ENCODE measurements at regions not wholly inside any gene's neighbourhood (a gene's known extent, or its start where the extent isn't known, plus 50 kb on each side); places are given as distances from the start of the nearest gene placed in this dataset.

GRCh38 chr14:21749306-21749868, 75.8 kb upstream of the OR4E1 start:
- TF ChIP-seq CTCF (IDR thresholded peaks at IDR 0.05) (no peak), POLR2A (IDR thresholded peaks at IDR 0.05) (no peak)
- H3K4me3 ChIP-seq (replicated peaks in 1 of 3), result no peak overlapping the region
- intact Hi-C loops (cut with DNase I), result no loop called here

DNA sequence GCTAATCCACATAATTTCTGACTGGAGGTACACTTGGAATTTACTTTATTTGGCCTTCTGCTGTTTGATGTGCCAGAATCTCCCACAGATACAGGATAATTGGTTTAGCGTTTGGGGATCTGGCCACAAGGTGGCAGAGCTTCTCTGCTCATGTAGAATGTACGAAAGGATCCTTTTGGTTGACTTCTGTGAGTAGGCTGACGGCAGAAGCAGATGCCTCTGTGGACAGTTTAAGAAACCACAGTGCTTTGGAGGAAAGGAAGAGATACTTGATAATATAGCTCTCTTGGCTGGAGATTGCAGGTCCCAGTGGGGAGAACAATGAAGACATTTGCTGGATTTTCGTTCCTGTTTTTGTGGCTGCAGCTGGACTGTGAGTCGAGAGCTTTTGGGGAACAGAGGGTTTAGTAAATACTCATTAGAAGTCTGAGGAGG, 75.3 kb upstream of the OR4E1 start:
- Histone ChIP-seq H3K27ac (no peak overlapping the region), H3K4me3 (replicated peaks in 1 of 3) (no peak overlapping the region), H3K27me3 (no peaks in the 10 kb centered on the region), H3K9me3 (no peaks in the 10 kb centered on the region), H3K36me3 (no peaks in the 10 kb centered on the region), H3K4me1 (no peaks in the 10 kb centered on the region)
- TF ChIP-seq CTCF (IDR thresholded peaks at IDR 0.05) (peak in 3 of 6 experiments; percentile 14 to 61 (median 18)), POLR2A (IDR thresholded peaks at IDR 0.05) (no peak)
- intact Hi-C loops (cut with DNase I), result no loop called here
- peak; percentile 25 to 28 for DNase-seq
- 8 to 17% methylated on average over 5 of the region's 5 CpGs for WGBS, 2 donors

More at GRCh38 chr14:21749306-21749868, 75.8 kb upstream of the OR4E1 start:
- H3K27me3 ChIP-seq, result no peaks in the 10 kb centered on the region
- 64 to 78% methylated on average over 5 of the region's 5 CpGs for WGBS, 2 donors
- no peaks in the 10 kb centered on the region for H3K4me1 ChIP-seq
- H3K9me3 ChIP-seq, result no peaks in the 10 kb centered on the region
- no peaks in the 10 kb centered on the region for H3K36me3 ChIP-seq
- H3K27ac ChIP-seq, result no peak overlapping the region
- no peak for DNase-seq

DNA sequence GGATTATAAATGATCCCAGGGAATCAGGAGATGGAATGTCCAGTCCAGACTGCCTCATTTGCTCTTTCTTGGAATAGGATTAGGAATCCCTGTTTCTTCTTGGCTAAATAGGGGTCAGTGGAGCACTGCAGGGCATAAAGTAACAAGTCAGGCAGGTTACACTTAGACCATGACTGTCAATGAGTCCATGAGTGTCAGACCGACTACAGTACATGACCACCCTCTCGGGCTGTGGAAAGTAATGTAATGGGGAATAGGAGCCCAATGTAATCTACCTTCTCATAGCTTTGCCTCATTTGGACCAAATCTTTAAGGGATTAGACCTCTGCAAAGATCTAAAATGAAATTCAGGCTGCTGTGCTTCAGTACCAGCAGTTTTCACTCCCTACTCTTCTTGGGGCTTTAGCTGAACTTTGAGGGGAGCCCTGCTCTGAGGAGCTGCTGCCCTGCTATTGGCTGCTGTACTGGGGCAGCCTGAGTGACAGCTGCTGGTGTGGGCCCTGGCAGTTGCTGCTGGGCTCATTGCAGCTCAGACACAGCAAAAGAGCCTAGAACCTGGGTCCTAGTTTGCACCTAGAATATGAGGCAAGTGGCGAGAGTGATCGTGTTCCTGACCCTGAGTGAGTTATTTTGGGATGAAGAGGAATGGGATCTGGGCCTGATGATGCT, 62.2 kb upstream of the OR4E1 start:
- Histone ChIP-seq H3K4me1 (no peaks in the 10 kb centered on the region), H3K27me3 (no peaks in the 10 kb centered on the region), H3K36me3 (no peaks in the 10 kb centered on the region), H3K9me3 (no peaks in the 10 kb centered on the region), H3K4me3 (replicated peaks in 1 of 3) (no peak overlapping the region), H3K27ac (no peak overlapping the region)
- no peak for DNase-seq
- intact Hi-C loops (cut with DNase I), result no loop called here
- TF ChIP-seq POLR2A (IDR thresholded peaks at IDR 0.05) (no peak), CTCF (IDR thresholded peaks at IDR 0.05) (no peak)
- 57 to 74% methylated on average over 4 of the region's 4 CpGs for WGBS, 2 donors

DNA sequence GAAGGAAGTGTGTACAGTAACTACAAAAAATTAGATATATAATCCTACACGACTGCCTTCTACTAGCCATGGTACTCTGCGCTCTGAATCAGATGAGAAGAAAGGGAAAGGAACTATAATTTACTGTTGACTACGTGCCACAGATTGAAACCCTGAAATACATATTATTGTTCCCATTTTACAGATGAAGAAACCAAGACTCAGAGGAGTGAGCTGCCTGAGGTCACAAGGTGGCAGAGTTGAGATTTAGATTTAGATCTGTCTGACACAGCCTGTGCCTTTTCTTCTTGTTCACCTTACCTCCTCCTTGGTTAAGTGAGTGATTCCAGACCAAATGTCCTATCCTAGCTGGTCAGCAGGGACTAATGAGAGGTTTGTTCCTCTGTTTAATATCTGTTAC, 61.6 kb upstream of the OR4E1 start:
- TF ChIP-seq POLR2A (IDR thresholded peaks at IDR 0.05) (no peak), CTCF (IDR thresholded peaks at IDR 0.05) (no peak)
- Histone ChIP-seq H3K4me1 (no peaks in the 10 kb centered on the region), H3K4me3 (replicated peaks in 1 of 3) (no peak overlapping the region), H3K9me3 (no peaks in the 10 kb centered on the region), H3K36me3 (no peaks in the 10 kb centered on the region), H3K27ac (no peak overlapping the region), H3K27me3 (no peaks in the 10 kb centered on the region)
- 79 to 84% methylated on average over 3 of the region's 3 CpGs for WGBS, 2 donors
- intact Hi-C loops (cut with DNase I), result no loop called here
- no peak for DNase-seq

DNA sequence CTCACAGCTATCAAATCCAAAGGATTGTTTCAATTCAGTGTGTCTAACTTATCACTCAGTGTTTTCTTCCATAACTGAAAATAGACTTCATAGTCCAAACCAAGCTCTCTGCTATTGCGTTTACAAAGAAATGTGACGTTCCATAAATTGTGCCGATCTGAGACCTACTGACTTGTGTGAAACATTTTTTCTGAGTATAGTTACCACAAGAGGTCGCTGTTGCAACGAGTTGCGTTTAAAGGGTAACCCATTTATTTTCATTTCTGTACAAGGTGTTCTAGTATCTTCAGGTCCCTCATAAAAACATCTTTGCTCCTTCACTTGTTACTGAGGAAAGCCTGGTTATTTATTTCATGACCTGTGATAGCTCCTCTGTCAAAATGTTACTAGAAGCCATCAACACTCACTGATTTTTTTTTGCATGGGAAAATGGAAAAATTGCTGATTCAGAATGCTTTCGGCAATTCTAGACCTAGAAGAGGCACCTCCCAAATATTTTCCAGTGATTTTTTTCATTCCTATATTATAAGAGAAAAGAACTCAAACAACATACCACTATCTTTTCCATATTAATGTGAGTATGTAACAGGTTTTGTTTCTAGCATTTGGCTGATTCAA, 60.9 kb upstream of the OR4E1 start:
- intact Hi-C loops (cut with DNase I), result no loop called here
- Histone ChIP-seq H3K27me3 (no peaks in the 10 kb centered on the region), H3K27ac (no peak overlapping the region), H3K4me1 (no peaks in the 10 kb centered on the region), H3K36me3 (no peaks in the 10 kb centered on the region), H3K9me3 (no peaks in the 10 kb centered on the region), H3K4me3 (replicated peaks in 1 of 3) (no peak overlapping the region)
- peak in 1 of 2 donors; percentile 12 for DNase-seq
- TF ChIP-seq POLR2A (IDR thresholded peaks at IDR 0.05) (no peak), CTCF (IDR thresholded peaks at IDR 0.05) (peak in 5 of 6 experiments; percentile 11 to 64 (median 26))
- WGBS, 2 donors, result 17 to 20% methylated on average over 7 of the region's 7 CpGs
